Loucy (cell line): ENCODE measurements at regions not wholly inside any gene's neighbourhood (a gene's known extent, or its start where the extent isn't known, plus 50 kb on each side); places are given as distances from the start of the nearest gene placed in this dataset.

Experiments used
- H2AFZ ChIP-seq: fragments of 200-600 bp; sonication (generic); 2 replicates; pipeline ENCODE4 v1.6.0; 2016; ENCODE audit warnings: antibody characterized with exemption, mild to moderate bottlenecking, low read length, moderate library complexity
- H3F3A ChIP-seq: fragments of 200-600 bp; 2 replicates; pipeline ENCODE4 v1.6.0; 2016; ENCODE audit warnings: antibody characterized with exemption, low read depth, mild to moderate bottlenecking
- H3K27me3 ChIP-seq: fragments of 200-600 bp; sonication (generic); 2 replicates; pipeline ENCODE4 v1.6.1; 2014; ENCODE audit warnings: low read length, mild to moderate bottlenecking; ENCODE audit not compliant: insufficient read depth, poor library complexity, severe bottlenecking
- H3K36me3 ChIP-seq: fragments of 200-600 bp; sonication (generic); 2 replicates; pipeline ENCODE4 v1.6.1; 2016; ENCODE audit warnings: low read length; ENCODE audit not compliant: insufficient read depth
- H3K4me1 ChIP-seq: fragments of 200-600 bp; sonication (generic); 2 replicates; pipeline ENCODE4 v1.5.1; 2014; ENCODE audit warnings: low read length, mild to moderate bottlenecking; ENCODE audit not compliant: insufficient read depth, poor library complexity, severe bottlenecking
- H3K4me2 ChIP-seq: fragments of 200-600 bp; sonication (generic); 2 replicates; pipeline ENCODE4 v1.6.0; 2014; ENCODE audit warnings: antibody characterized with exemption, low read length, low read depth, mild to moderate bottlenecking; ENCODE audit not compliant: poor library complexity, severe bottlenecking
- H3K4me3 ChIP-seq: fragments of 200-600 bp; sonication (generic); 2 replicates; pipeline ENCODE4 v1.5.1; 2014; ENCODE audit warnings: low read length, mild to moderate bottlenecking, mixed read lengths; ENCODE audit not compliant: poor library complexity, severe bottlenecking
- H3K79me2 ChIP-seq: fragments of 200-600 bp; sonication (generic); 2 replicates; pipeline ENCODE4 v1.6.1; 2014; ENCODE audit warnings: low read length; ENCODE audit not compliant: insufficient read depth
- H3K9ac ChIP-seq: fragments of 200-600 bp; sonication (generic); 2 replicates; pipeline ENCODE4 v1.6.0; 2014; ENCODE audit warnings: mild to moderate bottlenecking, low read depth, low read length, moderate library complexity; ENCODE audit not compliant: poor library complexity, severe bottlenecking
- H3K9me2 ChIP-seq: fragments of 200-600 bp; sonication (generic); replicated peaks from 2 replicates; pipeline ENCODE4 v1.6.1; 2016; ENCODE audit warnings: low read depth, low read length, mixed read lengths
- H3K9me3 ChIP-seq: fragments of 200-600 bp; sonication (generic); 2 replicates; pipeline ENCODE4 v1.6.1; 2014; ENCODE audit warnings: mild to moderate bottlenecking, antibody characterized with exemption, low read length, low read depth; ENCODE audit not compliant: insufficient read depth
- H4K20me1 ChIP-seq: fragments of 200-600 bp; sonication (generic); 2 replicates; pipeline ENCODE4 v1.6.0; 2014; ENCODE audit warnings: antibody characterized with exemption, low read length, mild to moderate bottlenecking; ENCODE audit not compliant: insufficient read depth, poor library complexity, severe bottlenecking
- CTCF ChIP-seq: fragments of 200-600 bp; sonication (generic); conservative IDR thresholded peaks from 2 replicates; pipeline ENCODE4 v1.5.1; 2014; ENCODE audit warnings: mild to moderate bottlenecking, antibody characterized with exemption, low read length
- EZH2phosphoT487 ChIP-seq: fragments of 200-600 bp; IDR thresholded peaks from 2 replicates; pipeline ENCODE4 v1.6.1; 2018; ENCODE audit warnings: antibody characterized with exemption, mild to moderate bottlenecking, moderate library complexity, borderline replicate concordance

GRCh38 chr12:95358111-95359083 is 115.6 kb upstream of the METAP2 start:
- no peaks in the 10 kb centered on the region for H3F3A ChIP-seq
- no peaks in the 10 kb centered on the region for H3K36me3 ChIP-seq
- no peak for TF ChIP-seq EZH2phosphoT487
- TF ChIP-seq CTCF = no peak
- no peaks in the 10 kb centered on the region for H3K9me3 ChIP-seq
- no peaks in the 10 kb centered on the region for H3K79me2 ChIP-seq
- no peak overlapping the region for H3K4me2 ChIP-seq
- no peaks in the 10 kb centered on the region for H4K20me1 ChIP-seq
- no peak overlapping the region for H3K9ac ChIP-seq
- no peaks in the 10 kb centered on the region for H3K9me2 ChIP-seq
- H2AFZ ChIP-seq = no peak overlapping the region
- no peaks in the 10 kb centered on the region for H3K4me1 ChIP-seq
- no peak overlapping the region for H3K4me3 ChIP-seq
- no peaks in the 10 kb centered on the region for H3K27me3 ChIP-seq

DNA sequence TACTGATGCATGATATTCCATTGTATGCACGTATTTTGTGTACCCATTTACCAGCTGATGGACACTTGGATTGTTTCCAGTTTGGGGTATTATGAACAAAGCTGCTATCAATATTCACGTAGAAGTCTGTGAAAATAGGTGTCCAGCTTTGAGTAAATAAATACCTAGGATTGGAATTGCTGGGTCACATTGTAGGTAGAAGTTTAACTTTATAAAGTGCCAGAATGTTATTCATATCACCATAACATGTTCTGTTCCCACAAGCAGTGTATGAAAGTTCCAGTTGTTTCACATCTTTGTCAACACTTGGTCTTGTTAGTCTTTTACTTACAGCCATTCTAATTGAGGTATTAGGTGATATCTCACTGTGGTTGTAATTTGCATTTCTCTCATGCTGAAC is 108.0 kb upstream of the METAP2 start:
- H3K4me1 ChIP-seq = no peaks in the 10 kb centered on the region

DNA sequence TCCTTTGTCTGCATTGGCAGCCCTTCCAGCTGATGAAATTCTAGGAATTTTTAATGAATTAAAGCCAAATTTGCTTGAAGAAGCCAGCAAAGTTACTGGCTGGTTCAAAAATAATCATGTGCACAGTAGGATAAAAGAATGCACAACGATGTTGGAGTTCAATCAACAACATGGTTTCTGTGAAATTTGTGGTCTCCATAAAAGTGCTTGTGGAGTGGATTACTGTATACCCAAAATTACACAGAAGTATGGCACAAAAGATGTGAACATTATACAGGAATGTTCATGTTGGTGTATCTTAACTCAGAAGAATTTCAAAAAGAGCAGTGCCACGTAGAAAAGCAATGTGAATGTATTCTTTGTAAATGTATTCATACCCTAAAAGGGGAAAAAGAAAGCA is 105.0 kb upstream of the METAP2 start:
- no peaks in the 10 kb centered on the region for H4K20me1 ChIP-seq
- H3F3A ChIP-seq = no peaks in the 10 kb centered on the region
- H3K36me3 ChIP-seq = no peaks in the 10 kb centered on the region
- H3K79me2 ChIP-seq = no peaks in the 10 kb centered on the region
- H3K4me3 ChIP-seq = no peak overlapping the region
- H3K9ac ChIP-seq = no peak overlapping the region
- H3K9me3 ChIP-seq = no peaks in the 10 kb centered on the region
- H3K27me3 ChIP-seq = no peaks in the 10 kb centered on the region
- TF ChIP-seq CTCF (no peak), EZH2phosphoT487 (no peak)
- no peak overlapping the region for H2AFZ ChIP-seq
- no peaks in the 10 kb centered on the region for H3K4me1 ChIP-seq
- H3K9me2 ChIP-seq = no peaks in the 10 kb centered on the region
- H3K4me2 ChIP-seq = no peak overlapping the region

More for the DNA sequence above, 108.0 kb upstream of the METAP2 start:
- TF ChIP-seq EZH2phosphoT487 (no peak), CTCF (no peak)
- H3K4me2 ChIP-seq = no peak overlapping the region
- H2AFZ ChIP-seq = no peak overlapping the region
- H3K4me3 ChIP-seq = no peak overlapping the region
- H3K9me3 ChIP-seq = no peaks in the 10 kb centered on the region
- no peaks in the 10 kb centered on the region for H3K79me2 ChIP-seq
- H3K9me2 ChIP-seq = no peaks in the 10 kb centered on the region
- H3F3A ChIP-seq = no peaks in the 10 kb centered on the region
- no peaks in the 10 kb centered on the region for H3K27me3 ChIP-seq
- H3K36me3 ChIP-seq = no peaks in the 10 kb centered on the region
- H4K20me1 ChIP-seq = no peaks in the 10 kb centered on the region
- H3K9ac ChIP-seq = no peak overlapping the region
